Activated CD4-positive, alpha-beta memory T cell treated with anti-CD3 and anti-CD28 coated beads for 36 hours (primary cell): ENCODE measurements at regions not wholly inside any gene's neighbourhood (a gene's known extent, or its start where the extent isn't known, plus 50 kb on each side); places are given as distances from the start of the nearest gene placed in this dataset.
"Not testable (repeated sequence)": the region's sequence is repeated elsewhere in the genome, so short reads cannot be mapped to it uniquely, and the experiment has no call there.

ENCODE experiments used
- CTCF ChIA-PET: fragments of 350-600 bp; sonication (Branson Sonifier 250); formaldehyde crosslinking; loops from one replicate; lab custom pipeline; 2021; ENCODE audit warnings: antibody characterized with exemption, inconsistent platforms; lab: Charles Lee
- POLR2A ChIA-PET: fragments of 350-600 bp; sonication (Branson Sonifier 250); formaldehyde crosslinking; loops from one replicate; lab custom pipeline; 2021; ENCODE audit warnings: antibody characterized with exemption; lab: Charles Lee
- DNase-seq: peaks from one replicate; pipeline ENCODE4 v3.0.0-alpha.2; 2020
- H3K27ac Mint-ChIP-seq: one replicate; pipeline ENCODE4 v1.8.0; 2021; ENCODE audit warnings: mixed read lengths
- H3K27me3 Mint-ChIP-seq: one replicate; pipeline ENCODE4 v1.8.0; 2021; ENCODE audit warnings: mixed read lengths
- H3K36me3 Mint-ChIP-seq: one replicate; pipeline ENCODE4 v1.8.0; 2021; ENCODE audit warnings: mixed read lengths
- H3K4me1 Mint-ChIP-seq: one replicate; pipeline ENCODE4 v1.8.0; 2021; ENCODE audit warnings: low read depth, mixed read lengths
- H3K4me3 Mint-ChIP-seq: one replicate; pipeline ENCODE4 v1.8.0; 2021; ENCODE audit warnings: mild to moderate bottlenecking, mixed read lengths
- H3K9me3 Mint-ChIP-seq: one replicate; pipeline ENCODE4 v1.8.0; 2021; ENCODE audit warnings: mixed read lengths
- intact Hi-C: fragments of 100-400 bp; cut with micrococcal nuclease; formaldehyde crosslinking; loops from one replicate; pipeline ENCODE4 v1.15.1; 2023

DNA sequence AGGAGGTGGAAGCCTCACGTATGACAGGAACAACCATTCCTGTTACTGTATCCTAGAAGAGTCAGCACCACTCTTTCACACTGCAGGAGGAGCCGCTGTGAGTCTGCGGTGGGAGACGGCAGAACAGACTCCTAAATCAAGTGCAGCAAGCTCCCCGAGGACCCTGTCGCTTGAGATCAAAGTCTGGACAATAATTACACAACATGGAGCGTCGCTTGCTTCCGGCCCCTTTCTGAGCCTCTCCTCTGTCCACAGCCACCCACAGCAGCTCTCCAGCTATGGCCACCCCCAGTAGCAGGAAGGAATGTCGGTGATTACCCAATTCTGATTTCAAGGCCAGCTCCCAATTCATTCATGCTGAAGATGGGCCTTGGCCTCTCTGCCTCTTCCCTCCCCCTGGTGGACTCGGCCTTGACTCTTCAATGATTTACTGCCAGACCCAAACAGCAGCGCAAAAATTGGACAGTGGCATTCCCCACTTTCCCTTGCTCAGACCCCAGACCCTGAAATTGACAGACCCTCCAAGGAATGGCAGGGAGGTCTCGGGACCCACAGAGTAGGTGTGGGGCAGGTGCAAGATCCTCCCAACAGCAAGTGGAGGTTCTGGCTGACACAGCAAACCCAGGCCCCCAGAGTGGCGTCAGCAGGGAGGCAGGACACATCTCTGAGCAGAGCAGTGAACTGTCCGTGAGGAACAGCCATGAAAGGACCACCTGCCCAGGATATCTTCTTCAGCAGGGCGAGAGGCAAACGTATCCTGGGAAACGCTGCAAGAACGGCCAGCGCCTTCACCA is 272.7 kb upstream of the DIO3 start:
- H3K27me3 Mint-ChIP-seq: peaks cover 29% of the 10 kb centered on the region
- DNase-seq: no peak
- no peaks in the 10 kb centered on the region for H3K36me3 Mint-ChIP-seq
- H3K9me3 Mint-ChIP-seq: no peaks in the 10 kb centered on the region
- intact Hi-C loops: no loop called here
- H3K4me3 Mint-ChIP-seq: no peak overlapping the region
- H3K4me1 Mint-ChIP-seq: no peaks in the 10 kb centered on the region
- CTCF ChIA-PET: interaction anchor here (0.5 kb wide), 1 partner anchor 625 kb away, joined by 3 read pairs; no protein-coding TSS in a partner anchor
- no peak overlapping the region for H3K27ac Mint-ChIP-seq
- POLR2A ChIA-PET: no interaction called here

DNA sequence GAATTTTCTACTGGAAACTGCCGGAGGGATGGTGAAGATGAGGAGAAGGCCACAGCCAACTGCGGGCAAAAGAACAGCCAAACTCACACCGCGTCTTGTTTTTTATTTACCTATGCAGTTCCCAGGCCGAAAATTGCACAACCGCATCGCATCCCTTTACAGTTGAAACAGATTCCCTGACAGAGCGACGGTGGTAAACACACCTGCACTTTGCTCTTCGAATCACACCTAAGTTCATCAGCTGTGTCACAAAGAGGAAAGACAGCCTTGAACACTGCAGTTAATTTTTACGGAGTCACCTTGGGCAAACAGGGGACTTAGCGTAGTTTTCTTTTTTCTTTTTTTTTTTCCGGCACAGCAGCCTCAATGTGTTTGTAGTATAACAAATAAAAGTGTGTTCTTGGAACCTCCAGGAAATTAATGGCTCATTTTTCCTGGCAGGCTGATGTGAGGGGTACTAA is 272.0 kb upstream of the DIO3 start:
- Mint-ChIP-seq H3K9me3 (no peaks in the 10 kb centered on the region), H3K4me1 (no peaks in the 10 kb centered on the region), H3K4me3 (no peak overlapping the region), H3K36me3 (no peaks in the 10 kb centered on the region), H3K27me3 (peaks cover 28% of the 10 kb centered on the region), H3K27ac (no peak overlapping the region)
- intact Hi-C loops: no loop called here
- ChIA-PET CTCF (no interaction called here), POLR2A (no interaction called here)
- no peak for DNase-seq

DNA sequence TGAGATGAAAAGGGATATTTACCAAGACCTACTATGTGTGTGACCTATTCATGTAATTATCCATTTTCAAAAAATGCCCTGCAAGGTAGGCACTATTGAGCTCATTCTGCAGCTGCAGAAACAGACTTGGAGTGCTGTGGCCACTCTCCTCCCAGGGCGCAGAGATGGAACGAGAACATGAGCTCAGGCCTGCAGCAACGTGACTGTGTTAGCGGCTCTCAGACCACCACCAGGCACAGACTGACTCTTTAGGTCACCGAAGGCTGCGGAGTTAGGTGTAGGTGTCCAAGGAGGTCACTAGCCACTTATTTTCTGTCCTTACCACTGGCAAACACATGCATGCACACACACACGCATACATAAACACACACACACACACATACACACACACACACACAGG is 271.4 kb upstream of the DIO3 start:
- Mint-ChIP-seq H3K4me3 (no peak overlapping the region), H3K36me3 (no peaks in the 10 kb centered on the region), H3K27me3 (peaks cover 25% of the 10 kb centered on the region), H3K4me1 (no peaks in the 10 kb centered on the region), H3K27ac (no peak overlapping the region), H3K9me3 (no peaks in the 10 kb centered on the region)
- CTCF ChIA-PET: no interaction called here
- intact Hi-C loops: no loop called here
- POLR2A ChIA-PET: no interaction called here
- no peak for DNase-seq

DNA sequence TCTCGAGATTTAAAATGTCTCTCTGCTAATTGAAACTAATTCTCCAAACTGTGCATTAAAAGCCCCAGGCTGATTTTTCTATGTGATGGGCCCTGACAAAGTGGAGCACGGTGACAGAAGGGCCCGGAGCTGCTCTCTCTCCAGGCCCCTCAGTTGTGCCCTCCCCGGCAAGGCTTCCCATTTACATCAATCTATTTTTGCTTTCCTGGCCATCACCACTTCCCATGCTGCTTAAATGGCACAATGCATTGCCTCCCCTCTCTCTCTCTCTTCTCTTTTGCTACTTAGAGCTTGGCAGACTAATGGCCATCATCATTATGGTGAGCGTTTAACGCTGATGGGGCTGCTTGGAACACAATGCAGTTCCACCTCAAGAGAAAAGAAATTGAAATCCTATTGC is 270.7 kb upstream of the DIO3 start:
- no peak overlapping the region for H3K27ac Mint-ChIP-seq
- no peaks in the 10 kb centered on the region for H3K9me3 Mint-ChIP-seq
- intact Hi-C loops: no loop called here
- ChIA-PET CTCF (no interaction called here), POLR2A (no interaction called here)
- H3K4me3 Mint-ChIP-seq: no peak overlapping the region
- no peaks in the 10 kb centered on the region for H3K4me1 Mint-ChIP-seq
- DNase-seq: no peak
- peaks cover 20% of the 10 kb centered on the region for H3K27me3 Mint-ChIP-seq
- no peaks in the 10 kb centered on the region for H3K36me3 Mint-ChIP-seq

DNA sequence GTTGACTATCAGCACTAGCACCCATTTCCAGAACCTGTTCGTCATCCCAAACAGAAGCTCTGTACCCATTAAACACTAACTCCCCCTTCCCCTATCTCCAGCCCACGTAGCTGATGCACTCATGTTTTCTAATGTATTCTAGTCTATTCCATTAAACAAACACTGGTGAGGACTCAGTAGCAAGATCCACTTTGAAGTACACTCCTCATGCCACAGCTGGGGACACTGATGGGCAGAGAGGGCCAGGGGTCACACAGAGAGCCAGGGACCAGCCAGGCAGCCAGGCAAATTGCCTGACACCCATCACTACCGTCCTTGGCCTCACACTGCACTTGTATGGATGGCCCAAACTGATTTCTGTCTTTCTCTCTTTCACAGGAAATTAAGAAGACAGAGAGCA is 269.9 kb upstream of the DIO3 start:
- no peaks in the 10 kb centered on the region for H3K4me1 Mint-ChIP-seq
- POLR2A ChIA-PET: no interaction called here
- no peak overlapping the region for H3K27ac Mint-ChIP-seq
- intact Hi-C loops: no loop called here
- H3K36me3 Mint-ChIP-seq: peaks cover 1% of the 10 kb centered on the region
- H3K9me3 Mint-ChIP-seq: peaks cover 8% of the 10 kb centered on the region
- no peak for DNase-seq
- H3K27me3 Mint-ChIP-seq: peaks cover 22% of the 10 kb centered on the region
- H3K4me3 Mint-ChIP-seq: no peak overlapping the region
- CTCF ChIA-PET: no interaction called here

DNA sequence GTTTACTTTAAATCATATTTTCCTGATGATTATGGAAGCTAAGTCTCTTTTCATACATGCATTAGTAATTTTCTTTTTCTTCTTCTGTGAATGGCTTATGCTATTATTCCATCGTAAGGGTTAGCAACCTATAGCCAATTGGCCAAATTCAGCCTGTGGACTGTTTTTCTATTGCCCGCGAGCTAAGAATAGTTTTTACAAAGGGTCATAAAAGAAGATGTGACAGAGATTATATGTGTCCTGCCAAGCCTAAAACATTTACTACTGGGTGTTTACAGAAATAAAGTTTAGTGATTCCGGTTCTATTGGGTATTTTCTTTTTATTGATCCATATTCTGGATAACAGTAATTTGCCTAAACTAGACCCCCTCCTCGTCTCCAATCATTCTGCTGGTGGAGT is 268.8 kb upstream of the DIO3 start:
- Mint-ChIP-seq H3K27me3 (peaks cover 25% of the 10 kb centered on the region), H3K4me1 (no peaks in the 10 kb centered on the region), H3K4me3 (no peak overlapping the region), H3K27ac (no peak overlapping the region), H3K9me3 (peaks cover 16% of the 10 kb centered on the region), H3K36me3 (peaks cover 4% of the 10 kb centered on the region)
- ChIA-PET POLR2A (no interaction called here), CTCF (no interaction called here)
- intact Hi-C loops: no loop called here
- no peak for DNase-seq

DNA sequence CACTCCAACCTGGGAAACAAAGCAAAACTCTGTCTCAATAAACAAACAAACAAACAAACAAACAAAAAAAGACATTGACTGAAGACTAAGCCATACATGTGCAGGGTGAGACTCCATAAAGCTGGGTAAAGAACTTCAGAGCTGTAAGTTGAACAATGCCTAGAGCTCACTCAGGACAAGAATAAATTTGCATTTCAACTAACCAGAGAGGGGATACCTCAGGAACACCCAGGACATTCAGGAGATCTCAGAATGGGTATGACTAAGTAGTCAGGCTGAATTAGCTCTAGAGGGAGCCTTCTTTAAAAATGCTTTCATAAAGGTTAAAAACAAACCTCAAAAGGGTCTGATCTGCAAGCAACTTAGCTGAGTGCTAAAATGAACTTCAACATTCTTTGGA is 267.7 kb upstream of the DIO3 start:
- ChIA-PET CTCF (no interaction called here), POLR2A (no interaction called here)
- DNase-seq: no peak
- Mint-ChIP-seq H3K4me3 (no peak overlapping the region), H3K4me1 (no peaks in the 10 kb centered on the region), H3K27ac (no peak overlapping the region), H3K36me3 (peaks cover 4% of the 10 kb centered on the region), H3K27me3 (peaks cover 27% of the 10 kb centered on the region), H3K9me3 (peaks cover 16% of the 10 kb centered on the region)
- intact Hi-C loops: no loop called here

DNA sequence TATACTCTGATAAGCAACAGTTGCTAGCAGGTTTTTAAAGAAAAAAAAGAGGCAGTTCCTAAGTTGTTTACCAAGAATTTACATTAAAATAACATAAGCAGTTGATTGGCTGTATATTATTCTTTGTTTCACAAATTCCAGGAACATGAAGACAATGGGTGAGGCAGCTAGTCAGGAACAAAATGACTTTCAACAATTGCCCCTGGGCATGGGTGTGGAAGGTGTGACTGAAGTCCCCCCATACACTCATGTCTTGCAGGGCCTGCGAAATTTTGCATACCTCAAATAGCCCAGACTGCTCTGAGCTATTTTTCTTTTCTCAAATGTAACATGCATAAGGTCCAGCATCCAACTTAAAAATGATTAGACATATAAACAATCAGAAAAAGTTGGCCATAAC is 267.2 kb upstream of the DIO3 start:
- peaks cover 27% of the 10 kb centered on the region for H3K27me3 Mint-ChIP-seq
- H3K4me3 Mint-ChIP-seq: no peak overlapping the region
- H3K27ac Mint-ChIP-seq: no peak overlapping the region
- no peaks in the 10 kb centered on the region for H3K4me1 Mint-ChIP-seq
- DNase-seq: no peak
- H3K36me3 Mint-ChIP-seq: peaks cover 4% of the 10 kb centered on the region
- POLR2A ChIA-PET: no interaction called here
- H3K9me3 Mint-ChIP-seq: peaks cover 16% of the 10 kb centered on the region
- CTCF ChIA-PET: no interaction called here
- intact Hi-C loops: no loop called here

DNA sequence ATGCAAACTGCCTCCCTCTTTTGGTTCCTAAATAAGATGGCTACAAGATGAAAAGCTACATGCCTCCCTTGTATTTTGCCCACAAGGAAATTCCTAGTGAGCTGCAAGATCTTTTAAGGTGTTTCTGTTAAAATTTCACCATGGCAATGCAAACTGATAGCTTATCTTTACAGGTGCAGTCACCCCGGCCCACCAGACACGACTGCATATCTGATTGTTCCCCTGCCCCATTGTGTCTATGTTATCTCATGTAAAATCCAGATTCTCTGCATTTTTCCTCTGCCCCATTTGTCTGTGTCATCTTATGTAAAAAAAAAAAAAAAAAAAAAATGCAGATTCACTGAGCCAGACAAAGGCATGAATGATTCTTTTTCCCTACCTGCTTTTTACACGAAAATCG is 261.5 kb upstream of the DIO3 start:
- H3K9me3 Mint-ChIP-seq: peaks cover 16% of the 10 kb centered on the region
- H3K36me3 Mint-ChIP-seq, H3K4me3 Mint-ChIP-seq, POLR2A ChIA-PET, CTCF ChIA-PET, H3K27ac Mint-ChIP-seq, intact Hi-C loops, H3K4me1 Mint-ChIP-seq, DNase-seq: not testable (repeated sequence)
- H3K27me3 Mint-ChIP-seq: peaks cover 22% of the 10 kb centered on the region

DNA sequence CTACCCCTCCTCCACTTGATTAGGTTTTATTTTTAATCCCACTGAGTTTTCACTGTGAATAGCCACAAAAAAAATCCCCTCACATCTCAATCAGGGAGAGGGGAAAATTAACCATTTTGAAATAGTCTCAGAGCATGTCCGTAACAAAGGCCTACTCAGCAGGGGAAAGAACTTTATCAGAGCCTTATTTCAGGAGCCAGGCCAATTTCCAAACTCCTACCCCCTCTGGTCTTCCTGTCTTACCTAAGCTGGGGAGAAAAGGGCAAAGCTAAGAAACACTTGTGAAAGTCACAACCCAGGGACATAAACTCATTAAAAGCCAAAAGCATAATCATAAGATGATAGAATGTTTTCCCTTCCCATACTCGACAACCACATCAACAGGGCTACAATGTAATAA is 260.3 kb upstream of the DIO3 start:
- Mint-ChIP-seq H3K9me3 (peaks cover 12% of the 10 kb centered on the region), H3K4me1 (no peaks in the 10 kb centered on the region), H3K27ac (no peak overlapping the region), H3K36me3 (peaks cover 4% of the 10 kb centered on the region), H3K4me3 (no peak overlapping the region), H3K27me3 (peaks cover 20% of the 10 kb centered on the region)
- DNase-seq: no peak
- CTCF ChIA-PET: no interaction called here
- intact Hi-C loops: no loop called here
- POLR2A ChIA-PET: no interaction called here

DNA sequence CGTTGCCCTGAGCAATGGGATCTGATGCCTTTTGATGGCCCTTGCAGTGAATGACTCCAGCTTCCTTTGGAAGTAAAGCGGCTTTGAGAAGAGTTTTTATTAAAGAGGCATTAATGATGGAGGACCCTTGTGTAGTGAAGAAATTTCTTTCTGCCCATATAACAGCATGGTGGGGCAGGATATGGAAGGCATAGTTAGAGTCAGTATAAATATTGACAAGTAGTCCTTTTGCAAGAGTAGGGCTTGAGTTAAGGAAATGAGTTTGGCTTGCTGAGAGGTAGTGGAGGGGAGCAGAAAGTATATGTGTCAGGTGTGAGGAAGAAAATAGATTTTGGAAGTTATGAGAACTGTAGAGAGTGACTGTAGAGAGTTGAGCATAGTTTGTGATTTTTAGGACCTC is 254.1 kb upstream of the DIO3 start:
- POLR2A ChIA-PET, DNase-seq, H3K36me3 Mint-ChIP-seq, intact Hi-C loops, H3K4me3 Mint-ChIP-seq, H3K27ac Mint-ChIP-seq, CTCF ChIA-PET, H3K4me1 Mint-ChIP-seq, H3K9me3 Mint-ChIP-seq: not testable (repeated sequence)
- H3K27me3 Mint-ChIP-seq: peaks cover 11% of the 10 kb centered on the region

DNA sequence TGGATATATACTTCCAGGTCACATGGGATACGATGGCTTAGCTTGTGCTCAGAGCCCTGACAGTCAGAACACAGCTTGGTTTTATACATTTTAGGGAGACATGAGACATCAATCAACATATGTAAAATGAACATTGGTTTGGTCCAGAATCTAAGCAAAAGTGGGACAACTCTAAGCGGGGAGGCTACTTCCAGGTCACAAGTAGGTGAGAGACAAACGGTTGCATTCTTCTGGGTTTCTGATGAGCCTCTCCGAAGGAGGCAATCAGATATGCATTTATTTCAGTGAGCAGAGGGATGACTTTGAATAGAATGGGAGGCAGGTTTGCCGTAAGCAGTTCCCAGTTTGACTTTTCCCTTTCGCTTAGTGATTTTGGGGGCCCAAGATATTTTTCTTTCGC is 250.1 kb upstream of the DIO3 start:
- intact Hi-C loops, CTCF ChIA-PET, H3K4me3 Mint-ChIP-seq, H3K36me3 Mint-ChIP-seq, POLR2A ChIA-PET, H3K4me1 Mint-ChIP-seq, H3K27ac Mint-ChIP-seq, DNase-seq: not testable (repeated sequence)
- peaks cover 15% of the 10 kb centered on the region for H3K27me3 Mint-ChIP-seq
- H3K9me3 Mint-ChIP-seq: peaks cover 12% of the 10 kb centered on the region

DNA sequence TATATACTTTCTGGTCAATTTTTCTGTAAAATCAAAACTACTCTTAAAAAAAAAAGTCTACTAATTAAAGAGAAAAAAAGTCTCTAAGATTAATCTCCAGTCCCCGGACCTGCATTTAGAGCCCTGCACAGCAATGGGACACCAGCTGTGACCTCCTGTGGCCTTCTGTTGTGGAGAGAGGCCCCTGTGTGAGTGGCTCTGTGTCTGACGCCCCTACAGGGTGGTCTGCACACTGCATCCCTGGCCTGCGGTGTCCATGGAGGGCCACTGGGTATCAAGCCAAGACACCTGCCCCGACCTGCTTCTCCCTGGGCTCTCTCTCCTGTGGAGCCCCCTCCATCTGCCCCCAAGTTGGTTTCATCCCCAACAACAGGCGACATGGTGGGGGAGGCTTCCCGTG is 248.0 kb upstream of the DIO3 start:
- intact Hi-C loops: no loop called here
- peaks cover 2% of the 10 kb centered on the region for H3K36me3 Mint-ChIP-seq
- no peak overlapping the region for H3K4me3 Mint-ChIP-seq
- H3K27me3 Mint-ChIP-seq: peaks cover 16% of the 10 kb centered on the region
- no peak overlapping the region for H3K27ac Mint-ChIP-seq
- CTCF ChIA-PET: no interaction called here
- H3K4me1 Mint-ChIP-seq: no peaks in the 10 kb centered on the region
- peaks cover 22% of the 10 kb centered on the region for H3K9me3 Mint-ChIP-seq
- POLR2A ChIA-PET: no interaction called here
- no peak for DNase-seq
